Loucy (cell line): ENCODE measurements at regions not wholly inside any gene's neighbourhood (a gene's known extent, or its start where the extent isn't known, plus 50 kb on each side); places are given as distances from the start of the nearest gene placed in this dataset.

ENCODE experiments used
- H2AFZ ChIP-seq: fragments of 200-600 bp; sonication (generic); 2 replicates; pipeline ENCODE4 v1.6.0; 2016; ENCODE audit warnings: antibody characterized with exemption, mild to moderate bottlenecking, low read length, moderate library complexity
- H3F3A ChIP-seq: fragments of 200-600 bp; 2 replicates; pipeline ENCODE4 v1.6.0; 2016; ENCODE audit warnings: antibody characterized with exemption, low read depth, mild to moderate bottlenecking
- H3K27me3 ChIP-seq: fragments of 200-600 bp; sonication (generic); 2 replicates; pipeline ENCODE4 v1.6.1; 2014; ENCODE audit warnings: low read length, mild to moderate bottlenecking; ENCODE audit not compliant: insufficient read depth, poor library complexity, severe bottlenecking
- H3K36me3 ChIP-seq: fragments of 200-600 bp; sonication (generic); 2 replicates; pipeline ENCODE4 v1.6.1; 2016; ENCODE audit warnings: low read length; ENCODE audit not compliant: insufficient read depth
- H3K4me1 ChIP-seq: fragments of 200-600 bp; sonication (generic); 2 replicates; pipeline ENCODE4 v1.5.1; 2014; ENCODE audit warnings: low read length, mild to moderate bottlenecking; ENCODE audit not compliant: insufficient read depth, poor library complexity, severe bottlenecking
- H3K4me2 ChIP-seq: fragments of 200-600 bp; sonication (generic); 2 replicates; pipeline ENCODE4 v1.6.0; 2014; ENCODE audit warnings: antibody characterized with exemption, low read length, low read depth, mild to moderate bottlenecking; ENCODE audit not compliant: poor library complexity, severe bottlenecking
- H3K4me3 ChIP-seq: fragments of 200-600 bp; sonication (generic); 2 replicates; pipeline ENCODE4 v1.5.1; 2014; ENCODE audit warnings: low read length, mild to moderate bottlenecking, mixed read lengths; ENCODE audit not compliant: poor library complexity, severe bottlenecking
- H3K79me2 ChIP-seq: fragments of 200-600 bp; sonication (generic); 2 replicates; pipeline ENCODE4 v1.6.1; 2014; ENCODE audit warnings: low read length; ENCODE audit not compliant: insufficient read depth
- H3K9ac ChIP-seq: fragments of 200-600 bp; sonication (generic); 2 replicates; pipeline ENCODE4 v1.6.0; 2014; ENCODE audit warnings: mild to moderate bottlenecking, low read depth, low read length, moderate library complexity; ENCODE audit not compliant: poor library complexity, severe bottlenecking
- H3K9me2 ChIP-seq: fragments of 200-600 bp; sonication (generic); replicated peaks from 2 replicates; pipeline ENCODE4 v1.6.1; 2016; ENCODE audit warnings: low read depth, low read length, mixed read lengths
- H3K9me3 ChIP-seq: fragments of 200-600 bp; sonication (generic); 2 replicates; pipeline ENCODE4 v1.6.1; 2014; ENCODE audit warnings: mild to moderate bottlenecking, antibody characterized with exemption, low read length, low read depth; ENCODE audit not compliant: insufficient read depth
- H4K20me1 ChIP-seq: fragments of 200-600 bp; sonication (generic); 2 replicates; pipeline ENCODE4 v1.6.0; 2014; ENCODE audit warnings: antibody characterized with exemption, low read length, mild to moderate bottlenecking; ENCODE audit not compliant: insufficient read depth, poor library complexity, severe bottlenecking
- CTCF ChIP-seq: fragments of 200-600 bp; sonication (generic); conservative IDR thresholded peaks from 2 replicates; pipeline ENCODE4 v1.5.1; 2014; ENCODE audit warnings: mild to moderate bottlenecking, antibody characterized with exemption, low read length
- EZH2phosphoT487 ChIP-seq: fragments of 200-600 bp; IDR thresholded peaks from 2 replicates; pipeline ENCODE4 v1.6.1; 2018; ENCODE audit warnings: antibody characterized with exemption, mild to moderate bottlenecking, moderate library complexity, borderline replicate concordance

- Histone ChIP-seq H3K4me3 (no peak overlapping the region), H2AFZ (no peak overlapping the region), H3K9me3 (no peaks in the 10 kb centered on the region), H4K20me1 (no peaks in the 10 kb centered on the region), H3K79me2 (no peaks in the 10 kb centered on the region), H3K9me2 (no peaks in the 10 kb centered on the region), H3K4me1 (no peaks in the 10 kb centered on the region), H3K4me2 (no peak overlapping the region), H3K27me3 (no peaks in the 10 kb centered on the region), H3F3A (no peaks in the 10 kb centered on the region), H3K9ac (no peak overlapping the region), H3K36me3 (no peaks in the 10 kb centered on the region)
- no peak for TF ChIP-seq EZH2phosphoT487
- TF ChIP-seq CTCF: no peak
Measured at GRCh38 chr6:40904583-40905194, 134.3 kb downstream of the UNC5CL start.

- Histone ChIP-seq H3K27me3 (no peaks in the 10 kb centered on the region), H3K36me3 (no peaks in the 10 kb centered on the region), H3K79me2 (no peaks in the 10 kb centered on the region), H3K9ac (no peak overlapping the region), H2AFZ (no peak overlapping the region), H3K4me2 (no peak overlapping the region), H3K9me3 (no peaks in the 10 kb centered on the region), H3K4me1 (no peaks in the 10 kb centered on the region), H3K9me2 (no peaks in the 10 kb centered on the region), H3F3A (no peaks in the 10 kb centered on the region), H4K20me1 (no peaks in the 10 kb centered on the region), H3K4me3 (no peak overlapping the region)
- no peak for TF ChIP-seq CTCF
- no peak for TF ChIP-seq EZH2phosphoT487
Measured at GRCh38 chr6:40903456-40903855, 135.6 kb downstream of the UNC5CL start.

- no peaks in the 10 kb centered on the region for H3K4me1 ChIP-seq
- TF ChIP-seq EZH2phosphoT487 (no peak), CTCF (no peak)
- no peaks in the 10 kb centered on the region for H3K27me3 ChIP-seq
- H3K9ac ChIP-seq: no peak overlapping the region
- no peaks in the 10 kb centered on the region for H3K9me2 ChIP-seq
- H3K36me3 ChIP-seq: no peaks in the 10 kb centered on the region
- H3K4me2 ChIP-seq: no peak overlapping the region
- no peak overlapping the region for H3K4me3 ChIP-seq
- no peaks in the 10 kb centered on the region for H3F3A ChIP-seq
- no peak overlapping the region for H2AFZ ChIP-seq
- no peaks in the 10 kb centered on the region for H3K9me3 ChIP-seq
- H4K20me1 ChIP-seq: no peaks in the 10 kb centered on the region
- H3K79me2 ChIP-seq: no peaks in the 10 kb centered on the region
Measured at GRCh38 chr6:40901322-40902055, 137.5 kb downstream of the UNC5CL start.
